Trophoblast cell (in vitro differentiated cells and primary cell): ENCODE measurements at regions not wholly inside any gene's neighbourhood (a gene's known extent, or its start where the extent isn't known, plus 50 kb on each side); places are given as distances from the start of the nearest gene placed in this dataset.
A peak's percentile ranks its signal among the peaks of the same experiment; 100 is the strongest.
"Not testable (repeated sequence)": the region's sequence is repeated elsewhere in the genome, so short reads cannot be mapped to it uniquely, and the experiment has no call there.

ENCODE experiments used
- DNase-seq, 2 donors: peaks; one replicate each; pipeline ENCODE4 v3.0.0-alpha.2; 2016
- H2AFZ ChIP-seq: 2 replicates; pipeline ENCODE4 v1.6.1; 2013; ENCODE audit warnings: low read length, moderate library complexity, mild to moderate bottlenecking; ENCODE audit not compliant: insufficient read depth, poor library complexity
- H2AK5ac ChIP-seq: 2 replicates; pipeline ENCODE4 v1.6.1; 2013; ENCODE audit warnings: mild to moderate bottlenecking, low read length
- H2BK120ac ChIP-seq: 2 replicates; pipeline ENCODE4 v1.6.1; 2013; ENCODE audit warnings: low read length, mild to moderate bottlenecking, moderate library complexity; ENCODE audit not compliant: insufficient read depth, poor library complexity
- H2BK12ac ChIP-seq: 2 replicates; pipeline ENCODE4 v1.6.1; 2013; ENCODE audit warnings: mild to moderate bottlenecking, low read length, moderate library complexity
- H2BK5ac ChIP-seq: 2 replicates; pipeline ENCODE4 v1.6.1; 2013; ENCODE audit warnings: low read length, low read depth, moderate library complexity, mild to moderate bottlenecking; ENCODE audit not compliant: poor library complexity
- H3K14ac ChIP-seq: 2 replicates; pipeline ENCODE4 v1.6.1; 2013; ENCODE audit warnings: mild to moderate bottlenecking, low read length
- H3K18ac ChIP-seq: 2 replicates; pipeline ENCODE4 v1.6.1; 2013; ENCODE audit warnings: mild to moderate bottlenecking, low read length
- H3K23ac ChIP-seq: 2 replicates; pipeline ENCODE4 v1.6.1; 2013; ENCODE audit warnings: low read length
- H3K27ac ChIP-seq: 2 replicates; pipeline ENCODE4 v1.5.1; 2013; ENCODE audit warnings: low read depth, mild to moderate bottlenecking, inconsistent platforms, low read length, moderate library complexity
- H3K27me3 ChIP-seq: 2 replicates; pipeline ENCODE4 v1.6.1; 2013; ENCODE audit warnings: inconsistent platforms, mild to moderate bottlenecking, low read length, moderate library complexity; ENCODE audit not compliant: insufficient read depth
- H3K36me3 ChIP-seq, 2 experiments: 1 replicate in 1 of 2; 2 replicates in 1 of 2; pipeline ENCODE4 v1.6.1; 2013; ENCODE audit warnings: low read length in 2 of 2, mild to moderate bottlenecking in 2 of 2, moderate library complexity in 1 of 2; ENCODE audit not compliant: insufficient read depth in 2 of 2, control insufficient read depth in 1 of 2
- H3K4ac ChIP-seq: 2 replicates; pipeline ENCODE4 v1.6.1; 2013; ENCODE audit warnings: low read depth, mild to moderate bottlenecking, low read length, moderate library complexity
- H3K4me1 ChIP-seq, 2 experiments: 1 replicate in 1 of 2; 2 replicates in 1 of 2; pipeline ENCODE4 v1.6.1; 2013; ENCODE audit warnings: low read length in 2 of 2, mild to moderate bottlenecking in 2 of 2, moderate library complexity in 1 of 2; ENCODE audit not compliant: insufficient read depth in 2 of 2, control insufficient read depth in 1 of 2
- H3K4me2 ChIP-seq: 2 replicates; pipeline ENCODE4 v1.6.1; 2013; ENCODE audit warnings: inconsistent platforms, mild to moderate bottlenecking, low read length, moderate library complexity
- H3K4me3 ChIP-seq: 2 replicates; pipeline ENCODE4 v1.5.1; 2013; ENCODE audit warnings: mild to moderate bottlenecking, low read depth, low read length, inconsistent platforms
- H3K79me1 ChIP-seq: one replicate; pipeline ENCODE4 v1.6.1; 2013; ENCODE audit warnings: low read length
- H3K79me2 ChIP-seq: 2 replicates; pipeline ENCODE4 v1.6.1; 2013; ENCODE audit warnings: low read length, mild to moderate bottlenecking; ENCODE audit not compliant: control insufficient read depth, insufficient read depth, poor library complexity
- H3K9ac ChIP-seq: 2 replicates; pipeline ENCODE4 v1.6.1; 2013; ENCODE audit warnings: mild to moderate bottlenecking, low read length
- H3K9me3 ChIP-seq: 2 replicates; pipeline ENCODE4 v1.6.1; 2013; ENCODE audit warnings: low read depth, mild to moderate bottlenecking, control low read depth, inconsistent platforms, low read length; ENCODE audit not compliant: insufficient read depth
- H4K12ac ChIP-seq: 2 replicates; pipeline ENCODE4 v1.6.1; 2013; ENCODE audit warnings: low read depth, mild to moderate bottlenecking, low read length, moderate library complexity
- H4K8ac ChIP-seq: 2 replicates; pipeline ENCODE4 v1.6.1; 2013; ENCODE audit warnings: low read depth, mild to moderate bottlenecking, low read length, moderate library complexity
- H4K91ac ChIP-seq: one replicate; pipeline ENCODE4 v1.6.1; 2013; ENCODE audit warnings: low read depth, mild to moderate bottlenecking, low read length, moderate library complexity
- WGBS: extraction: QIAGEN DNeasy Blood & Tissue Kit; methylation state at CpG from one replicate; pipeline ENCODE4 v1.1.7; 2013; ENCODE audit warnings: missing lambda C conversion rate; ENCODE audit not compliant: insufficient read length, insufficient coverage; ENCODE audit errors: extremely low coverage; 5-methylcytosine and 5-hydroxymethylcytosine counted together

- Histone ChIP-seq H3K4ac (no peak overlapping the region), H3K4me1 (no peaks in the 10 kb centered on the region), H3K79me2 (no peaks in the 10 kb centered on the region), H3K79me1 (no peaks in the 10 kb centered on the region), H3K18ac (no peak overlapping the region), H2AK5ac (no peak overlapping the region), H4K12ac (no peak overlapping the region), H3K23ac (no peak overlapping the region), H2AFZ (no peak overlapping the region), H2BK12ac (no peak overlapping the region), H4K91ac (no peak overlapping the region), H3K27ac (no peak overlapping the region), H3K9me3 (no peaks in the 10 kb centered on the region), H3K14ac (no peak overlapping the region), H2BK120ac (no peak overlapping the region), H3K36me3 (no peaks in the 10 kb centered on the region), H3K27me3 (no peaks in the 10 kb centered on the region), H3K9ac (no peak overlapping the region), H2BK5ac (no peak overlapping the region), H3K4me3 (no peak overlapping the region), H3K4me2 (no peak overlapping the region), H4K8ac (no peak overlapping the region)
- DNase-seq, result no peak
- WGBS, result no CpG with 5 or more reads among the region's 3 CpGs
Observed at GRCh38 chr13:80877209-80877943, 536.5 kb upstream of the SPRY2 start.

DNA sequence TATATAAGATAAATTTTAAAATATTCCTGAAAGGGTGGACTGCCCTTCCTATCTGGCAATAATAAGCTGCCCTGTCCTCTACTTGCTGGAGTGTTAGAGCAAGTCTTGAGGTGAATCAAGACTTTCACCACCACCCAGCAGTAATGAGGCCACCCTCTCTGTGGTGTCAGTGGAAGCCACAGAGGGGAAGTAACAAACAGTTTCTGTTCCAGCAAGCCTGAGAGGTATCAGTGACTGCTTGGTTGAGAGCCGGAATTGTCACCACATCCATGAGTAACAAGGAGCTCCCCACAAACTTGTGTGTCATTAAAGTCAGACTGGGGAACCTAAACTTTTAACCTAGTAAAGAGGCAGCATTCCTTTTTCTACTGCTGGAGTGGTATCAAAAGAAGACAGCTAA, 532.7 kb upstream of the SPRY2 start:
- Histone ChIP-seq H2AK5ac (no peak overlapping the region), H3K23ac (no peak overlapping the region), H4K12ac (no peak overlapping the region), H2BK120ac (no peak overlapping the region), H3K14ac (no peak overlapping the region), H3K4me3 (no peak overlapping the region), H2AFZ (no peak overlapping the region), H3K79me1 (no peaks in the 10 kb centered on the region), H4K8ac (no peak overlapping the region), H3K9me3 (no peaks in the 10 kb centered on the region), H3K27me3 (no peaks in the 10 kb centered on the region), H2BK5ac (no peak overlapping the region), H3K4ac (no peak overlapping the region), H2BK12ac (no peak overlapping the region), H3K4me1 (no peaks in the 10 kb centered on the region), H3K4me2 (no peak overlapping the region), H3K36me3 (no peaks in the 10 kb centered on the region), H3K18ac (no peak overlapping the region), H3K9ac (no peak overlapping the region), H3K79me2 (no peaks in the 10 kb centered on the region), H4K91ac (no peak overlapping the region), H3K27ac (no peak overlapping the region)
- no CpG with 5 or more reads among the region's 1 CpG for WGBS
- peak in 1 of 2 donors; percentile 2 for DNase-seq

GRCh38 chr13:80871971-80872370, 531.0 kb upstream of the SPRY2 start:
- H3K27me3 ChIP-seq, H3K4me3 ChIP-seq, H3K4me1 ChIP-seq, H3K14ac ChIP-seq, H3K79me1 ChIP-seq, H2AFZ ChIP-seq, H3K9me3 ChIP-seq, H3K9ac ChIP-seq, H3K79me2 ChIP-seq, H3K27ac ChIP-seq, H4K91ac ChIP-seq, H2BK120ac ChIP-seq, H3K36me3 ChIP-seq, H4K12ac ChIP-seq, H2BK5ac ChIP-seq, H3K18ac ChIP-seq, H2AK5ac ChIP-seq, H3K4me2 ChIP-seq, DNase-seq, H3K4ac ChIP-seq, H2BK12ac ChIP-seq, H3K23ac ChIP-seq, H4K8ac ChIP-seq: not testable (repeated sequence)
- no CpG with 5 or more reads among the region's 7 CpGs for WGBS

DNA sequence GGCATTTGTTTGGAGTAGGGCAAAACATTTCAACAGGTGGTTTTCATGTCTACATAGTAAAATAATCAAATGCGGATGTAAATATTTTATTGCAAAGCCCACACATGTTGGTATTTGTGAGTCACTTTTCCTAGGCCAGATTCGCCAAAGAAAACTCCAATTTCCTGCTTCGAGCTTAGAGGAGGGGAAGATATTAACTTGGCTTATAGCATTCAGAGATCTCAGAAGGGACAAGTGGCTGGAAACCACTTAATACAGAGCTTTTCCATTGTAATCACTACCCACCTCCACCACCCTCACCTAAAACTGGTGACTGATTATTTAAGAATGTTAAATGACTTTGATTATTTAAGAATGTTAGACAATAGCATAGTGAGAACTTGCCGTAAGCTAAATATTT, 530.6 kb upstream of the SPRY2 start:
- Histone ChIP-seq H3K9ac (no peak overlapping the region), H3K4ac (no peak overlapping the region), H3K27me3 (no peaks in the 10 kb centered on the region), H3K36me3 (no peaks in the 10 kb centered on the region), H3K23ac (no peak overlapping the region), H3K4me3 (no peak overlapping the region), H2AK5ac (no peak overlapping the region), H4K8ac (no peak overlapping the region), H3K14ac (no peak overlapping the region), H3K27ac (no peak overlapping the region), H3K4me2 (no peak overlapping the region), H2BK12ac (no peak overlapping the region), H2BK5ac (no peak overlapping the region), H3K79me1 (no peaks in the 10 kb centered on the region), H3K79me2 (no peaks in the 10 kb centered on the region), H4K91ac (no peak overlapping the region), H3K9me3 (no peaks in the 10 kb centered on the region), H2AFZ (no peak overlapping the region), H3K18ac (no peak overlapping the region), H2BK120ac (no peak overlapping the region), H3K4me1 (no peaks in the 10 kb centered on the region), H4K12ac (no peak overlapping the region)
- no peak for DNase-seq
- WGBS, result no CpG with 5 or more reads among the region's 4 CpGs
